Erythroblast (primary cell): ENCODE measurements at regions not wholly inside any gene's neighbourhood (a gene's known extent, or its start where the extent isn't known, plus 50 kb on each side); places are given as distances from the start of the nearest gene placed in this dataset.
"Not testable (repeated sequence)": the region's sequence is repeated elsewhere in the genome, so short reads cannot be mapped to it uniquely, and the experiment has no call there.

Experiments
- GATA1 ChIP-seq: IDR thresholded peaks from 2 replicates; pipeline ENCODE4 v1.6.1; 2011; ENCODE audit warnings: low read depth, mild to moderate bottlenecking, control low read depth, low read length, moderate library complexity
- POLR2A ChIP-seq: IDR thresholded peaks from 2 replicates; pipeline ENCODE4 v1.6.1; 2011; ENCODE audit warnings: mild to moderate bottlenecking, low read length

- not testable (repeated sequence) for TF ChIP-seq POLR2A, GATA1
Observed at GRCh38 chr13:54132720-54133119, 1104.1 kb downstream of the OLFM4 start.
